WTC11 (cell line): ENCODE measurements at regions not wholly inside any gene's neighbourhood (a gene's known extent, or its start where the extent isn't known, plus 50 kb on each side); places are given as distances from the start of the nearest gene placed in this dataset.

ENCODE experiments used
- ATAC-seq: fragments of 200-7000 bp; cut with Tn5 transposase; 2 replicates; pipeline ENCODE4 v1.10.0; 2021; ENCODE audit warnings: mild to moderate bottlenecking, moderate library complexity
- CTCF ChIA-PET: fragments of 300-600 bp; sonication (Branson Sonifier 250); formaldehyde crosslinking; loops from one replicate; lab custom pipeline; 2021; ENCODE audit warnings: antibody characterized with exemption; lab: Charles Lee
- POLR2A ChIA-PET: fragments of 350-600 bp; sonication (Branson Sonifier 250); formaldehyde crosslinking; loops from one replicate; lab custom pipeline; 2021; ENCODE audit warnings: antibody characterized with exemption; lab: Charles Lee
- DNase-seq: peaks from one replicate; pipeline ENCODE4 v3.0.0; 2021; ENCODE audit warnings: low spot score
- H3K27ac Mint-ChIP-seq: 2 replicates; pipeline ENCODE4 v1.8.0; 2021; ENCODE audit warnings: mixed read lengths
- H3K27me3 Mint-ChIP-seq: 2 replicates; pipeline ENCODE4 v1.8.0; 2021; ENCODE audit warnings: low read depth, mild to moderate bottlenecking, moderate library complexity, mixed read lengths
- H3K36me3 Mint-ChIP-seq: 2 replicates; pipeline ENCODE4 v1.8.0; 2021; ENCODE audit warnings: mixed read lengths
- H3K4me1 Mint-ChIP-seq: 2 replicates; pipeline ENCODE4 v1.8.0; 2022; ENCODE audit warnings: mixed read lengths
- H3K4me3 Mint-ChIP-seq: 2 replicates; pipeline ENCODE4 v1.8.0; 2021; ENCODE audit warnings: mild to moderate bottlenecking, moderate library complexity, mixed read lengths
- H3K9me3 Mint-ChIP-seq: 2 replicates; pipeline ENCODE4 v1.8.0; 2021; ENCODE audit warnings: mixed read lengths
- AFF4 ChIP-seq: sonication (generic); formaldehyde crosslinking; IDR thresholded peaks from 2 replicates; pipeline ENCODE4 v1.8.1; 2023; ENCODE audit warnings: mild to moderate bottlenecking, missing genetic modification reagents, borderline replicate concordance
- ATF3 ChIP-seq: sonication (generic); formaldehyde crosslinking; conservative IDR thresholded peaks from 2 replicates; pipeline ENCODE4 v1.8.1; 2022; ENCODE audit warnings: mild to moderate bottlenecking, missing genetic modification reagents
- E2F4 ChIP-seq: sonication (generic); formaldehyde crosslinking; IDR thresholded peaks from 2 replicates; pipeline ENCODE4 v1.8.1; 2022; ENCODE audit warnings: low read depth, mild to moderate bottlenecking, moderate library complexity, missing genetic modification reagents, borderline replicate concordance
- E2F5 ChIP-seq: sonication (generic); formaldehyde crosslinking; IDR thresholded peaks from 2 replicates; pipeline ENCODE4 v1.8.1; 2022; ENCODE audit warnings: mild to moderate bottlenecking, moderate library complexity, missing genetic modification reagents
- ESRRA ChIP-seq: sonication (generic); formaldehyde crosslinking; IDR thresholded peaks from 2 replicates; pipeline ENCODE4 v1.8.1; 2022; ENCODE audit warnings: mild to moderate bottlenecking, missing genetic modification reagents, borderline replicate concordance
- FOXP1 ChIP-seq: sonication (generic); formaldehyde crosslinking; IDR thresholded peaks from 2 replicates; pipeline ENCODE4 v1.8.0; 2022; ENCODE audit warnings: missing genetic modification reagents, mild to moderate bottlenecking, moderate library complexity, borderline replicate concordance
- GABPB1 ChIP-seq: sonication (generic); formaldehyde crosslinking; IDR thresholded peaks from 2 replicates; pipeline ENCODE4 v1.8.1; 2023; ENCODE audit warnings: mild to moderate bottlenecking, missing genetic modification reagents
- KAT7 ChIP-seq: sonication (generic); formaldehyde crosslinking; IDR thresholded peaks from 2 replicates; pipeline ENCODE4 v1.8.1; 2023; ENCODE audit warnings: missing genetic modification reagents, mild to moderate bottlenecking, borderline replicate concordance
- MYBL2 ChIP-seq: sonication (generic); formaldehyde crosslinking; IDR thresholded peaks from 2 replicates; pipeline ENCODE4 v1.8.1; 2023; ENCODE audit warnings: mild to moderate bottlenecking, moderate library complexity, missing genetic modification reagents
- NFYB ChIP-seq: sonication (generic); formaldehyde crosslinking; conservative IDR thresholded peaks from 2 replicates; pipeline ENCODE4 v1.8.0; 2022; ENCODE audit warnings: low read depth, missing genetic modification reagents
- NR1H2 ChIP-seq: sonication (generic); formaldehyde crosslinking; IDR thresholded peaks from 2 replicates; pipeline ENCODE4 v1.9.0; 2021; ENCODE audit warnings: mild to moderate bottlenecking, moderate library complexity, missing genetic modification reagents
- SMAD3 ChIP-seq: sonication (generic); formaldehyde crosslinking; IDR thresholded peaks from 2 replicates; pipeline ENCODE4 v1.8.0; 2022; ENCODE audit warnings: missing genetic modification reagents, mild to moderate bottlenecking, borderline replicate concordance
- STAT6 ChIP-seq: sonication (generic); formaldehyde crosslinking; conservative IDR thresholded peaks from 2 replicates; pipeline ENCODE4 v1.8.1; 2023; ENCODE audit warnings: mild to moderate bottlenecking, low read depth, missing genetic modification reagents, moderate library complexity
- TEAD1 ChIP-seq: sonication (generic); formaldehyde crosslinking; IDR thresholded peaks from 2 replicates; pipeline ENCODE4 v1.8.0; 2022; ENCODE audit warnings: mild to moderate bottlenecking, missing genetic modification reagents
- USF2 ChIP-seq: sonication (generic); formaldehyde crosslinking; IDR thresholded peaks from 2 replicates; pipeline ENCODE4 v1.8.1; 2023; ENCODE audit warnings: mild to moderate bottlenecking, missing genetic modification reagents, moderate library complexity
- ZBTB43 ChIP-seq: sonication (generic); formaldehyde crosslinking; IDR thresholded peaks from 2 replicates; pipeline ENCODE4 v1.8.1; 2023; ENCODE audit warnings: mild to moderate bottlenecking, missing genetic modification reagents
- ZNF317 ChIP-seq: sonication (generic); formaldehyde crosslinking; IDR thresholded peaks from 2 replicates; pipeline ENCODE4 v1.8.1; 2023; ENCODE audit warnings: low read depth, mild to moderate bottlenecking, moderate library complexity, missing genetic modification reagents, borderline replicate concordance
- ZNF416 ChIP-seq: fragments of 250-450 bp; sonication (Bioruptor Pico); IDR thresholded peaks from 2 replicates; pipeline ENCODE4 v1.9.0; 2021; ENCODE audit warnings: mild to moderate bottlenecking, inconsistent platforms
- TF ChIP-seq, protein P1 (sequence below): fragments of 250-450 bp; sonication (Bioruptor Pico); IDR thresholded peaks from 2 replicates; pipeline ENCODE4 v1.9.0; 2021; ENCODE audit warnings: mild to moderate bottlenecking, borderline replicate concordance

- no peak for ATAC-seq
- H3K9me3 Mint-ChIP-seq: peaks cover 26% of the 10 kb centered on the region
- TF ChIP-seq FOXP1 (CRISPR knock-in tag) (no peak), MYBL2 (CRISPR knock-in tag) (no peak), ESRRA (no peak), STAT6 (no peak), USF2 (CRISPR knock-in tag) (no peak), ZBTB43 (no peak), ZNF317 (CRISPR knock-in tag) (no peak), TEAD1 (CRISPR knock-in tag) (no peak), NR1H2 (CRISPR knock-in tag) (no peak), GABPB1 (CRISPR knock-in tag) (no peak), E2F4 (CRISPR knock-in tag) (no peak), ZNF416 (CRISPR knock-in tag) (no peak), E2F5 (CRISPR knock-in tag) (no peak), NFYB (CRISPR knock-in tag) (no peak), KAT7 (CRISPR knock-in tag) (no peak), AFF4 (CRISPR knock-in tag) (no peak), SMAD3 (CRISPR knock-in tag) (no peak), ATF3 (no peak)
- TF ChIP-seq, protein P1, sequence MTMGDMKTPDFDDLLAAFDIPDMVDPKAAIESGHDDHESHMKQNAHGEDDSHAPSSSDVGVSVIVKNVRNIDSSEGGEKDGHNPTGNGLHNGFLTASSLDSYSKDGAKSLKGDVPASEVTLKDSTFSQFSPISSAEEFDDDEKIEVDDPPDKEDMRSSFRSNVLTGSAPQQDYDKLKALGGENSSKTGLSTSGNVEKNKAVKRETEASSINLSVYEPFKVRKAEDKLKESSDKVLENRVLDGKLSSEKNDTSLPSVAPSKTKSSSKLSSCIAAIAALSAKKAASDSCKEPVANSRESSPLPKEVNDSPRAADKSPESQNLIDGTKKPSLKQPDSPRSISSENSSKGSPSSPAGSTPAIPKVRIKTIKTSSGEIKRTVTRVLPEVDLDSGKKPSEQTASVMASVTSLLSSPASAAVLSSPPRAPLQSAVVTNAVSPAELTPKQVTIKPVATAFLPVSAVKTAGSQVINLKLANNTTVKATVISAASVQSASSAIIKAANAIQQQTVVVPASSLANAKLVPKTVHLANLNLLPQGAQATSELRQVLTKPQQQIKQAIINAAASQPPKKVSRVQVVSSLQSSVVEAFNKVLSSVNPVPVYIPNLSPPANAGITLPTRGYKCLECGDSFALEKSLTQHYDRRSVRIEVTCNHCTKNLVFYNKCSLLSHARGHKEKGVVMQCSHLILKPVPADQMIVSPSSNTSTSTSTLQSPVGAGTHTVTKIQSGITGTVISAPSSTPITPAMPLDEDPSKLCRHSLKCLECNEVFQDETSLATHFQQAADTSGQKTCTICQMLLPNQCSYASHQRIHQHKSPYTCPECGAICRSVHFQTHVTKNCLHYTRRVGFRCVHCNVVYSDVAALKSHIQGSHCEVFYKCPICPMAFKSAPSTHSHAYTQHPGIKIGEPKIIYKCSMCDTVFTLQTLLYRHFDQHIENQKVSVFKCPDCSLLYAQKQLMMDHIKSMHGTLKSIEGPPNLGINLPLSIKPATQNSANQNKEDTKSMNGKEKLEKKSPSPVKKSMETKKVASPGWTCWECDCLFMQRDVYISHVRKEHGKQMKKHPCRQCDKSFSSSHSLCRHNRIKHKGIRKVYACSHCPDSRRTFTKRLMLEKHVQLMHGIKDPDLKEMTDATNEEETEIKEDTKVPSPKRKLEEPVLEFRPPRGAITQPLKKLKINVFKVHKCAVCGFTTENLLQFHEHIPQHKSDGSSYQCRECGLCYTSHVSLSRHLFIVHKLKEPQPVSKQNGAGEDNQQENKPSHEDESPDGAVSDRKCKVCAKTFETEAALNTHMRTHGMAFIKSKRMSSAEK (CRISPR knock-in tag): no peak
- TF ChIP-seq, all 79 proteins: peak for 0
- H3K27ac Mint-ChIP-seq: no peak overlapping the region
- H3K4me1 Mint-ChIP-seq: peaks cover 39% of the 10 kb centered on the region
- no peak for DNase-seq
- H3K36me3 Mint-ChIP-seq: peaks cover 27% of the 10 kb centered on the region
- ChIA-PET POLR2A (no interaction called here), CTCF (no interaction called here)
- no peak overlapping the region for H3K4me3 Mint-ChIP-seq
- peaks cover 4% of the 10 kb centered on the region; the same call in 1 of the 2 replicates for H3K27me3 Mint-ChIP-seq
Measured at GRCh38 chr14:61110316-61111082, 129.5 kb downstream of the SLC38A6 start.
